K562 (cell line): ENCODE measurements at regions not wholly inside any gene's neighbourhood (a gene's known extent, or its start where the extent isn't known, plus 50 kb on each side); places are given as distances from the start of the nearest gene placed in this dataset.

Source experiments
- ETV6 ChIP-seq, 3 experiments: fragments of 150-350 bp in 1 of 3; sonication (generic) in 1 of 3; formaldehyde crosslinking in 1 of 3; IDR thresholded peaks; 2 replicates each; pipeline versions ENCODE4 v1.6.1 to v1.8.0; 2014 to 2022; ENCODE audit warnings: borderline replicate concordance in 2 of 3, low read depth in 2 of 3, antibody characterized with exemption in 1 of 3, low read length in 1 of 3, mild to moderate bottlenecking in 1 of 3, missing genetic modification reagents in 1 of 3
- EZH2 ChIP-seq: IDR thresholded peaks from 2 replicates; pipeline ENCODE4 v1.6.1; 2012; ENCODE audit warnings: low read depth, mild to moderate bottlenecking, inconsistent platforms, low read length, borderline replicate concordance
- TFAP4 ChIP-seq: sonication (generic); formaldehyde crosslinking; IDR thresholded peaks from 2 replicates; pipeline ENCODE4 v1.8.0; 2022; ENCODE audit warnings: missing genetic modification reagents, mild to moderate bottlenecking, moderate library complexity, borderline replicate concordance
- ZBTB33 ChIP-seq: sonication (generic); formaldehyde crosslinking; IDR thresholded peaks from 2 replicates; pipeline ENCODE4 v1.8.1; 2023; ENCODE audit warnings: mild to moderate bottlenecking, missing genetic modification reagents
- TF ChIP-seq, protein P1 (sequence below): fragments of 250-450 bp; sonication (Bioruptor Pico); IDR thresholded peaks from 2 replicates; pipeline ENCODE4 v1.5.0; 2020; ENCODE audit warnings: mild to moderate bottlenecking, borderline replicate concordance
- TF ChIP-seq, protein P2 (sequence below), 2 experiments: IDR thresholded peaks in 1 of 2; conservative IDR thresholded peaks in 1 of 2; 2 replicates each; pipeline ENCODE4 v1.6.1; 2016; ENCODE audit warnings: low read depth in 2 of 2, mild to moderate bottlenecking in 1 of 2, missing compliant biosample characterization in 1 of 2, missing genetic modification characterization in 1 of 2, moderate library complexity in 1 of 2

DNA sequence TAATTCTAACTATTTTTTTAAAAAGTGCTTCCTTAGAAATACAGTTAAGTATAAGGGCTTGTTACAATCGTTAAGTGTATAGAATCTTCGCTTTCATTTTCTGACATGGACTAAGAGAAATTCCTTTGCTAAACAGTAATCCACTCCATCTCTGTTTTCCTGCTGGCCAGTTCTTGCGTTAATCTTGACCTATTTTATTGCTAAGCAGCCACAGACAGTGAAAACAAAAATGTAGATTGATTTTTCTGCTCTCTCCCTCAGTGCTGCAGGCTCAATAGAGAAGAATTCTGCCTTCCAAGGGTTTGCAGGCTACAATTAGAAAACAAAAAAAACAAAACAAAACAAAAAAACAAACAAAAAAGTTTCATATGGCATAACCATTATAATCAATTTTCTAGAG lies 310.4 kb upstream of the ADARB2 start:
- TF ChIP-seq ETV6 (IDR thresholded peaks at IDR 0.05; ENCODE audit: borderline replicate concordance in 1 of 2, low read depth in 2 of 2, low read length in 1 of 2): no peak
- TF ChIP-seq ETV6 (CRISPR knock-in tag; IDR thresholded peaks at IDR 0.05; ENCODE audit: borderline replicate concordance): no peak
- TF ChIP-seq ZBTB33 (CRISPR knock-in tag): no peak
- TF ChIP-seq TFAP4: no peak
- no peak for TF ChIP-seq EZH2
- TF ChIP-seq, protein P1, sequence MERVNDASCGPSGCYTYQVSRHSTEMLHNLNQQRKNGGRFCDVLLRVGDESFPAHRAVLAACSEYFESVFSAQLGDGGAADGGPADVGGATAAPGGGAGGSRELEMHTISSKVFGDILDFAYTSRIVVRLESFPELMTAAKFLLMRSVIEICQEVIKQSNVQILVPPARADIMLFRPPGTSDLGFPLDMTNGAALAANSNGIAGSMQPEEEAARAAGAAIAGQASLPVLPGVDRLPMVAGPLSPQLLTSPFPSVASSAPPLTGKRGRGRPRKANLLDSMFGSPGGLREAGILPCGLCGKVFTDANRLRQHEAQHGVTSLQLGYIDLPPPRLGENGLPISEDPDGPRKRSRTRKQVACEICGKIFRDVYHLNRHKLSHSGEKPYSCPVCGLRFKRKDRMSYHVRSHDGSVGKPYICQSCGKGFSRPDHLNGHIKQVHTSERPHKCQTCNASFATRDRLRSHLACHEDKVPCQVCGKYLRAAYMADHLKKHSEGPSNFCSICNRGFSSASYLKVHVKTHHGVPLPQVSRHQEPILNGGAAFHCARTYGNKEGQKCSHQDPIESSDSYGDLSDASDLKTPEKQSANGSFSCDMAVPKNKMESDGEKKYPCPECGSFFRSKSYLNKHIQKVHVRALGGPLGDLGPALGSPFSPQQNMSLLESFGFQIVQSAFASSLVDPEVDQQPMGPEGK (CRISPR knock-in tag): no peak
- TF ChIP-seq, protein P2, sequence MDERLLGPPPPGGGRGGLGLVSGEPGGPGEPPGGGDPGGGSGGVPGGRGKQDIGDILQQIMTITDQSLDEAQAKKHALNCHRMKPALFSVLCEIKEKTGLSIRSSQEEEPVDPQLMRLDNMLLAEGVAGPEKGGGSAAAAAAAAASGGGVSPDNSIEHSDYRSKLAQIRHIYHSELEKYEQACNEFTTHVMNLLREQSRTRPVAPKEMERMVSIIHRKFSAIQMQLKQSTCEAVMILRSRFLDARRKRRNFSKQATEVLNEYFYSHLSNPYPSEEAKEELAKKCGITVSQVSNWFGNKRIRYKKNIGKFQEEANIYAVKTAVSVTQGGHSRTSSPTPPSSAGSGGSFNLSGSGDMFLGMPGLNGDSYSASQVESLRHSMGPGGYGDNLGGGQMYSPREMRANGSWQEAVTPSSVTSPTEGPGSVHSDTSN (CRISPR knock-in tag; IDR thresholded peaks at IDR 0.05; ENCODE audit: low read depth): no peak
- TF ChIP-seq, protein P2 (tag; conservative IDR thresholded peaks at IDR 0.05; ENCODE audit: low read depth): no peak
